Osteoblast (primary cell): ENCODE measurements at regions not wholly inside any gene's neighbourhood (a gene's known extent, or its start where the extent isn't known, plus 50 kb on each side); places are given as distances from the start of the nearest gene placed in this dataset.

Experiments used
- DNase-seq: peaks from one replicate; pipeline ENCODE4 v3.0.0; 2011; ENCODE audit warnings: low spot score, mixed read lengths; ENCODE audit not compliant: insufficient read length; ENCODE audit errors: missing footprints
- H2AFZ ChIP-seq: 2 replicates; pipeline ENCODE4 v1.6.0; 2011; ENCODE audit warnings: mild to moderate bottlenecking, low read length
- H3K27ac ChIP-seq: 2 replicates; pipeline ENCODE4 v1.5.1; 2011; ENCODE audit warnings: mild to moderate bottlenecking, low read depth, low read length, moderate library complexity
- H3K27me3 ChIP-seq: 2 replicates; pipeline ENCODE4 v1.6.0; 2012; ENCODE audit warnings: mild to moderate bottlenecking, control low read depth, inconsistent platforms, low read length, moderate library complexity; ENCODE audit not compliant: insufficient read depth
- H3K36me3 ChIP-seq: 2 replicates; pipeline ENCODE4 v1.5.1; 2011; ENCODE audit warnings: mild to moderate bottlenecking, low read length, control low read depth, moderate library complexity; ENCODE audit not compliant: insufficient read depth
- H3K4me1 ChIP-seq: 2 replicates; pipeline ENCODE4 v1.5.1; 2011; ENCODE audit warnings: mild to moderate bottlenecking, low read length, control low read depth, moderate library complexity; ENCODE audit not compliant: insufficient read depth
- H3K4me2 ChIP-seq: 2 replicates; pipeline ENCODE4 v1.6.0; 2011; ENCODE audit warnings: mild to moderate bottlenecking, low read length; ENCODE audit not compliant: insufficient read depth
- H3K4me3 ChIP-seq: fragments of 200-600 bp; sonication (generic); 3 replicates; pipeline ENCODE4 v1.5.1; 2012; ENCODE audit warnings: mild to moderate bottlenecking, low read length, inconsistent platforms; ENCODE audit not compliant: insufficient read depth
- H3K79me2 ChIP-seq: 2 replicates; pipeline ENCODE4 v1.6.0; 2012; ENCODE audit warnings: mild to moderate bottlenecking, low read length, control low read depth, inconsistent platforms; ENCODE audit not compliant: insufficient read depth
- H3K9me3 ChIP-seq: 2 replicates; pipeline ENCODE4 v1.5.1; 2011; ENCODE audit warnings: low read depth, low read length, control low read depth
- H4K20me1 ChIP-seq: 2 replicates; pipeline ENCODE4 v1.6.0; 2012; ENCODE audit warnings: mild to moderate bottlenecking, low read length, control low read depth; ENCODE audit not compliant: insufficient read depth
- CTCF ChIP-seq: IDR thresholded peaks from 2 replicates; pipeline ENCODE4 v1.5.1; 2011; ENCODE audit warnings: mild to moderate bottlenecking, low read depth, low read length, moderate library complexity; ENCODE audit errors: extremely low read depth

- no peak for TF ChIP-seq CTCF
- peak; percentile 53 for DNase-seq
- no peak overlapping the region for H3K4me2 ChIP-seq
- no peaks in the 10 kb centered on the region for H3K79me2 ChIP-seq
- no peak overlapping the region for H3K4me3 ChIP-seq
- no peak overlapping the region for H3K27ac ChIP-seq
- H3K9me3 ChIP-seq = no peaks in the 10 kb centered on the region
- H2AFZ ChIP-seq = no peak overlapping the region
- no peaks in the 10 kb centered on the region for H4K20me1 ChIP-seq
- peaks cover 7% of the 10 kb centered on the region for H3K4me1 ChIP-seq
- no peaks in the 10 kb centered on the region for H3K27me3 ChIP-seq
- H3K36me3 ChIP-seq = no peaks in the 10 kb centered on the region
Measured at GRCh38 chr5:67409126-67409777, 212.7 kb upstream of the CD180 start.

GRCh38 chr5:67407979-67408378, 211.4 kb upstream of the CD180 start:
- no peak overlapping the region for H3K27ac ChIP-seq
- no peak for TF ChIP-seq CTCF
- peaks cover 10% of the 10 kb centered on the region for H3K4me1 ChIP-seq
- DNase-seq = no peak
- H3K79me2 ChIP-seq = no peaks in the 10 kb centered on the region
- H4K20me1 ChIP-seq = no peaks in the 10 kb centered on the region
- H3K4me3 ChIP-seq = no peak overlapping the region
- no peak overlapping the region for H3K4me2 ChIP-seq
- H3K27me3 ChIP-seq = no peaks in the 10 kb centered on the region
- H2AFZ ChIP-seq = no peak overlapping the region
- H3K9me3 ChIP-seq = no peaks in the 10 kb centered on the region
- H3K36me3 ChIP-seq = no peaks in the 10 kb centered on the region

- no peaks in the 10 kb centered on the region for H4K20me1 ChIP-seq
- H3K27me3 ChIP-seq = no peaks in the 10 kb centered on the region
- no peak for TF ChIP-seq CTCF
- peaks cover 10% of the 10 kb centered on the region for H3K4me1 ChIP-seq
- H3K4me3 ChIP-seq = no peak overlapping the region
- H3K79me2 ChIP-seq = no peaks in the 10 kb centered on the region
- H3K27ac ChIP-seq = no peak overlapping the region
- H3K36me3 ChIP-seq = no peaks in the 10 kb centered on the region
- no peak for DNase-seq
- no peaks in the 10 kb centered on the region for H3K9me3 ChIP-seq
- H2AFZ ChIP-seq = no peak overlapping the region
- H3K4me2 ChIP-seq = no peak overlapping the region
Measured at GRCh38 chr5:67405755-67406154, 209.2 kb upstream of the CD180 start.

- no peaks in the 10 kb centered on the region for H3K27me3 ChIP-seq
- no peak for DNase-seq
- no peaks in the 10 kb centered on the region for H3K79me2 ChIP-seq
- H3K36me3 ChIP-seq = no peaks in the 10 kb centered on the region
- H3K27ac ChIP-seq = peak overlapping the region; percentile 65
- peaks cover 10% of the 10 kb centered on the region for H3K4me1 ChIP-seq
- H2AFZ ChIP-seq = peak overlapping the region; percentile 24
- H3K4me3 ChIP-seq = no peak overlapping the region
- H3K4me2 ChIP-seq = no peak overlapping the region
- TF ChIP-seq CTCF = no peak
- no peaks in the 10 kb centered on the region for H3K9me3 ChIP-seq
- no peaks in the 10 kb centered on the region for H4K20me1 ChIP-seq
Measured at GRCh38 chr5:67405101-67405364, 208.4 kb upstream of the CD180 start.
